ENCODE measurements at regions not wholly inside any gene's neighbourhood (a gene's known extent, or its start where the extent isn't known, plus 50 kb on each side); places are given as distances from the start of the nearest gene placed in this dataset.

DNA sequence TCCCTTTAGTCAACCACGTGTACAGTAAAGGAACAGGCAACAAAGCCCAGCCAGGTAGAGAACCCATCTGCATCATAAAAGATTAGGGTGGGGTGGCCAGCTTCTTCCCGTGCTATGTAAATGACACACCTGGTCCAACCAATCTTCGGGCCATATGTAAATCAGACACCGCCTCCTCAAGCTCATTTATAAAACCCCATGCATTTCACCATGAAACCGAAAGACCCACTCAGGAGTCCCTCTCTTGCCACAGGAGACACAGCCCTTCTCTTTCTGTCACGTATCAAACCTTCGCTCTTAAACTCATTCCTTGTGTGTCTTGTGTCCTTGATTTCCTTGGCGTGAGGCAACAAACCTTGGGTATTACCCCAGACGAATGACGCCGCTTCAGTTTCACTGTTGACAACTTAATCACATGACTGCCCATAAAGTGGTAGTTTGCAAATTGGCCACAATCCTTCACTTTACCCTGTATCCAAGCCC lies 59.8 kb upstream of the TBPL2 start:
- no peak for DNase-seq

- no peak for DNase-seq
Observed at GRCh38 chr14:55500708-55501107, 60.3 kb upstream of the TBPL2 start.

- no peak for DNase-seq
Observed at GRCh38 chr14:55502746-55503284, 62.4 kb upstream of the TBPL2 start.

DNA sequence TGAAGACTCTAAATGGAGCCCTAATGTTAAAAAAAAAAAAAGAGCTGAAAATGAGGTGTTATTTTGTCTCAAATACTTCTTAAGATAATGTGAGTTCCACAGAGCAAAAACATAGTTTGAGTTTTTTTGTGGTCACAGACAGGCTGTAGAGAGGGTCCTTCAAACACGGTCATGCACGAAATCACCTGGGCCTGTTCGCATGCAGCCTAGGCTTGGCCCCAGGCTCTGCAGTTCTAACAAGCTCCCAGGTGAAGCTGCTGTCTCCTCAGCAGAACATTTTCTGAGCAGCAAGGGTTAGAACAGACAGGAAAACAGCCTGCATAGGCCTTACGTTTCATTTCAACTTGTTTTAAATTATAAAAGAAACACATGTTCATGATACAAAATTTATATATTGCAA lies 65.4 kb upstream of the TBPL2 start:
- DNase-seq, result peak; percentile 41

DNA sequence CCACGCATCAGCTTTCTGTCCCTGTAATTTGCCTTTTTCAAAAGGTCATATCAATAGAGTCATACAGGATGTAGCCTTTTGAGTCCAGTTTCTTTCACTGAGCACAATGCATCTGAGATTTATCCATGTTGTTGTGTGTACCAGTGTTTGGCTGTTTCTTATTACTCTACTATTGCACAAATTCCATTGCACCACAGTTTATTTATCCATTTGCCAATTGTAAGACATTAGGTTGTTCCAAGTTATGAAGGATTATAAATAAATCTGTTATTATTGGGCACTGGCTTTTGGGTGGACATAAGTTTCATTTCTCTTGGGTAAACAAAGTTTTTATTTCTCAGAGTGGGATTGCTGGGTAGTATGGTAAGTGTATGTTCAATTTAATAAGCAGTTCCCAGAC lies 68.3 kb upstream of the TBPL2 start:
- no peak for DNase-seq

DNA sequence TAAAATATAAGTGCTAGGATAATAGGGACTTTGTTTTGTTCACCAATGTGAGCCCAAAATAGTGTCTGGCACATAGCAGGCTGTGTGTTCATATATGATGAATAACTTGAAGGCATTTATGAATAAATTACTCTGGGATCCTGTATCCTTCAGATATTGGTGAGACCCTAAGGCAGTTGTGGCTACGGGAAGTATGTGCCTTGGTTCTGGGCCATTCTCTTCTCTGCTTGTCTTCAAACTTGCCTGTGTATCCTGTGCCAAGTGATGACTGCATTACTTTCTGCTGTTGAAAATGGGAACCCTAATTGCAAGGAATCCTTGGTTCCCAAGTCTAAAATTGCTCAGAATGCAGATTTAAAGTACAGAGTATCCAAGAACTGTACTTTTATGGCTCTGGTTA lies 67.6 kb upstream of the KTN1 start:
- DNase-seq, result no peak

GRCh38 chr14:55513491-55513890 lies 66.5 kb upstream of the KTN1 start:
- no peak for DNase-seq

DNA sequence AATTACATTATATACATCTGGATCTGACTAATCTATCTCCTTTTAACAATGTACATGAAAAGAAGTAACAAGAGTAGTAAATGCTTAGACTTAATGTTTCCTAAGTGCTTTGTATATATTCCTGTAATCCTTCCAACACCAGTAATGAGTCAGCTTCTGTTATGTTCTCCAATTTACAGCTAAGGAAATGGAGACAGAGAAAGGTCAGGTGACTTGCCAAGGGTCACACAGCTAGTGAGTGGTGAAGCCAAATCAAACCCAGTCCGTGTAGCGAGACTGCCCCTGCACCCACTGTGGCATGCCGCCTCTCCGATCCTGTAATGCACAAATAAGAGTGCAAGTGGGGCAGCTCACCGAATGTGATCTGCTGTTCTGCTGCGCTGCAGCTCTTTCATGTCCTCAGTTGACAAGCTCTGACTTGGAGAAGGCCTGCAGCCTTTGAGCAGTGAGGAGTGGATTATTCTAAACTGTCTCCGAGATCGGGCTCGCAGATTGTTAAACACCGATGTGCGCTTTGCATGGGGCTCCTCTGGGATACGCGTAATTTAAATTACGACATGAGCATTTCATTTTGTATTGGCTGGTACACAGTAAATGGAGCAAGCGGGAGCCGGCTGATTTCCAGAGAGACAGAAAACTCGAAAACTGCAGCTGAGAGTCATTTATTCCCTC lies 65.1 kb upstream of the KTN1 start:
- no peak for DNase-seq

- DNase-seq, result no peak
Observed at GRCh38 chr14:55516776-55517175, 63.2 kb upstream of the KTN1 start.

DNA sequence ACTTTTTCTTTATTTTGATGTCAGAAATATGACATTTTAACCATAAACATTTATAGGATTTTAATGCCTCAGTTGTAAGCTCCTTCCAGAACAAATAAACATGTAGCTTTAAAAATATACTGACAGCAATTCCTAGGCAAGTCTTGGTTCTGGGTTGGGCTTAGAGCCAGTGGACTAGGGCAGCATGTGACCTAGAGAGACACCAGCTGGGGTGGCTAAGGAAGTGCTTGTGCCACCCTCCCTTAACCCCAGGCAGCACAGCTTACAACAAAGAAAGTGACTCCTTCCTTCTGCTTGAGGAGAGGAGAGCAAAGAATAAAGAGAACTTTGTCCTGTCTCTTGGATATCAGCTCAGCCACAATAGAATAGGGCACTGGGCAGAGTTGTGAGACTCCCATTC lies 61.6 kb upstream of the KTN1 start:
- DNase-seq, result no peak

GRCh38 chr14:55519473-55520080 lies 60.4 kb upstream of the KTN1 start:
- DNase-seq, result no peak

- DNase-seq, result no peak
Observed at GRCh38 chr14:55523321-55523720, 56.7 kb upstream of the KTN1 start.

Measured in NCI-H345 (cell line).